Endometrium (tissue), 2 donors: ENCODE measurements at regions not wholly inside any gene's neighbourhood (a gene's known extent, or its start where the extent isn't known, plus 50 kb on each side); places are given as distances from the start of the nearest gene placed in this dataset.

ENCODE experiments used
- FAIRE-seq: peaks from 2 replicates; lab custom pipeline; 2012; peaks lifted over from hg19 to GRCh38; lab: Jason Lieb, UNC
- donor health status: control.
- donor health status: control.

- FAIRE-seq, result no peak
Measured at GRCh38 chr5:126168785-126169184, 254.4 kb upstream of the GRAMD2B start.

- FAIRE-seq, result no peak
Measured at GRCh38 chr5:126171916-126172315, 251.3 kb upstream of the GRAMD2B start.

GRCh38 chr5:126172812-126173211 is 250.4 kb upstream of the GRAMD2B start:
- no peak for FAIRE-seq

GRCh38 chr5:126178521-126178920 is 244.7 kb upstream of the GRAMD2B start:
- no peak for FAIRE-seq

- FAIRE-seq, result no peak
Measured at GRCh38 chr5:126182971-126183695, 240.1 kb upstream of the GRAMD2B start.

GRCh38 chr5:126184474-126184873 is 238.7 kb upstream of the GRAMD2B start:
- no peak for FAIRE-seq

- FAIRE-seq, result no peak
Measured at GRCh38 chr5:126186210-126186609, 237.0 kb upstream of the GRAMD2B start.

GRCh38 chr5:126188804-126189203 is 234.4 kb upstream of the GRAMD2B start:
- FAIRE-seq, result no peak

GRCh38 chr5:126189231-126189630 is 234.0 kb upstream of the GRAMD2B start:
- FAIRE-seq, result no peak

GRCh38 chr5:126189862-126190261 is 233.3 kb upstream of the GRAMD2B start:
- no peak for FAIRE-seq

GRCh38 chr5:126192226-126192625 is 231.0 kb upstream of the GRAMD2B start:
- FAIRE-seq, result no peak

GRCh38 chr5:126195410-126196100 is 227.7 kb upstream of the GRAMD2B start:
- FAIRE-seq, result no peak

- FAIRE-seq, result no peak
Measured at GRCh38 chr5:126198531-126198930, 224.7 kb upstream of the GRAMD2B start.

- FAIRE-seq, result no peak
Measured at GRCh38 chr5:126199467-126199866, 223.7 kb upstream of the GRAMD2B start.

GRCh38 chr5:126208691-126209090 is 214.5 kb upstream of the GRAMD2B start:
- FAIRE-seq, result no peak

GRCh38 chr5:126210955-126211354 is 212.3 kb upstream of the GRAMD2B start:
- FAIRE-seq, result no peak

GRCh38 chr5:126219616-126220015 is 203.6 kb upstream of the GRAMD2B start:
- FAIRE-seq, result no peak

- no peak for FAIRE-seq
Measured at GRCh38 chr5:126220725-126221124, 202.5 kb upstream of the GRAMD2B start.

- FAIRE-seq, result no peak
Measured at GRCh38 chr5:126228934-126229333, 194.3 kb upstream of the GRAMD2B start.

GRCh38 chr5:126233256-126233655 is 190.0 kb upstream of the GRAMD2B start:
- no peak for FAIRE-seq

- FAIRE-seq, result no peak
Measured at GRCh38 chr5:126234563-126235195, 188.5 kb upstream of the GRAMD2B start.

- FAIRE-seq, result no peak
Measured at GRCh38 chr5:126235628-126236027, 187.6 kb upstream of the GRAMD2B start.

- no peak for FAIRE-seq
Measured at GRCh38 chr5:126236994-126237393, 186.2 kb upstream of the GRAMD2B start.
